ENCODE measurements at regions not wholly inside any gene's neighbourhood (a gene's known extent, or its start where the extent isn't known, plus 50 kb on each side); places are given as distances from the start of the nearest gene placed in this dataset.

DNA sequence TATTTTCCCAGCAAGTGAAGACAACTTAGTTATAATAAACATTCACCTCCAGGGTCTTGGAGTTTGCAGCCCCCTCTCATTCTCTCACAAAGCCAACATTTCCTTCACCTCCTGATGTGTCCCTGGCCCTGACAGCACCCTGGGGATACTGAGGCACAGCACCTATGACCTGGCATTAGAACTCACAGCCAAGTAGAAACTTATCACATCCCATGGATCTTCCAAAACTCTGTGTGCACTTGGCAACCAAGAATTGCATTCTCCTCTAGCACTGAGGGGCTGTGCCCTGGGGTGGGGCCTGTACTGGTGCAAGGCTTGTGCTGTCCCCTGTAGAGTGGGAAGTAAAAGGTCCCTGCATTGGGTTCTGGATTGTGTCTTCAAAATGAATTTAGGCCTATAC is 116.7 kb upstream of the IGLL5 start:
- Histone ChIP-seq H3K27ac (no peak overlapping the region), H3K4me3 (no peak overlapping the region), H3F3A (ENCODE audit: insufficient read depth, low read depth) (no peaks in the 10 kb centered on the region), H3K36me3 (ENCODE audit: low read depth) (no peaks in the 10 kb centered on the region), H3K9me2 (ENCODE audit: insufficient read depth) (no peaks in the 10 kb centered on the region), H4K20me1 (ENCODE audit: insufficient read depth) (no peaks in the 10 kb centered on the region), H3K79me2 (ENCODE audit: low read depth) (no peaks in the 10 kb centered on the region), H3K9me3 (ENCODE audit: insufficient read depth, low read depth) (no peaks in the 10 kb centered on the region), H2AFZ (no peak overlapping the region), H3K27me3 (ENCODE audit: insufficient read depth, low read depth) (peaks cover 46% of the 10 kb centered on the region), H3K4me1 (replicated peaks; ENCODE audit: insufficient read depth) (no peaks in the 10 kb centered on the region), H3K4me2 (no peak overlapping the region)
- no peak for DNase-seq
- intact Hi-C loops (cut with micrococcal nuclease; ENCODE audit: unreplicated experiment): no loop called here
- CTCF ChIA-PET: no interaction called here
- POLR2A ChIA-PET (ENCODE audit: unreplicated experiment): no interaction called here
- no TSS peak for BruUV-seq (replicated peaks)
- TF ChIP-seq, protein P1, sequence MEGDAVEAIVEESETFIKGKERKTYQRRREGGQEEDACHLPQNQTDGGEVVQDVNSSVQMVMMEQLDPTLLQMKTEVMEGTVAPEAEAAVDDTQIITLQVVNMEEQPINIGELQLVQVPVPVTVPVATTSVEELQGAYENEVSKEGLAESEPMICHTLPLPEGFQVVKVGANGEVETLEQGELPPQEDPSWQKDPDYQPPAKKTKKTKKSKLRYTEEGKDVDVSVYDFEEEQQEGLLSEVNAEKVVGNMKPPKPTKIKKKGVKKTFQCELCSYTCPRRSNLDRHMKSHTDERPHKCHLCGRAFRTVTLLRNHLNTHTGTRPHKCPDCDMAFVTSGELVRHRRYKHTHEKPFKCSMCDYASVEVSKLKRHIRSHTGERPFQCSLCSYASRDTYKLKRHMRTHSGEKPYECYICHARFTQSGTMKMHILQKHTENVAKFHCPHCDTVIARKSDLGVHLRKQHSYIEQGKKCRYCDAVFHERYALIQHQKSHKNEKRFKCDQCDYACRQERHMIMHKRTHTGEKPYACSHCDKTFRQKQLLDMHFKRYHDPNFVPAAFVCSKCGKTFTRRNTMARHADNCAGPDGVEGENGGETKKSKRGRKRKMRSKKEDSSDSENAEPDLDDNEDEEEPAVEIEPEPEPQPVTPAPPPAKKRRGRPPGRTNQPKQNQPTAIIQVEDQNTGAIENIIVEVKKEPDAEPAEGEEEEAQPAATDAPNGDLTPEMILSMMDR (conservative IDR thresholded peaks at IDR 0.05): no peak
- no peak for TF ChIP-seq EZH2 (IDR thresholded peaks at IDR 0.05; ENCODE audit: low read depth)

DNA sequence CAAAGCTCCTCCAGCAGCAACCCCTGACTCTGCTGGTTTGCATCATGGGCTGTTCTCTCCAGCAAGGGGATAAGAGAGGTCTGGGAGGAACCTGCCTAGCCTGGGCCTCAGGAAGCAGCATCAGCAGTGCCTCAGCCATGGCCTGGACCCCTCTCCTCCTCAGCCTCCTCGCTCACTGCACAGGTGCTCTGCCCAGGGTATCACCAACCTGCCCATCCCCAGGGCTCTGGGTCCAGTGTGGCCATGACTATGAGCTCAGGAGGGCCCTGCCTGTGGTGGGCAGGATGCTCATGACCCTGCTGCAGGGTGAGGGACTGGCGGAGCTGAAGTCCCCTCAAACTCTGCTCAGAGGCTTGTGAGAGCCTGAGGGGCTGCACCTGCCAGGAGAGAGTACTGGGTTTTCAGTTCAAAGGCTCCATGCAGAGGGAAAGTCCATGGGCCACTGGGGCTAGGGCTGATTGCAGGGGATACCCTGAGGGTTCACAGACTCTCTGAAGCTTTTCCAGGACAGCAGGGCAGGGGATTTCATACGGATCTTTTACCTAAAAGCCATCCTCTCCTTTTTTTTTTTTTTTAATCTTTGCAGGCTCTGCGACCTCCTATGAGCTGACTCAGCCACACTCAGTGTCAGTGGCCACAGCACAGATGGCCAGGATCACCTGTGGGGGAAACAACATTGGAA is 115.8 kb upstream of the IGLL5 start:
- H3K4me2 ChIP-seq: no peak overlapping the region
- no peak overlapping the region for H3K27ac ChIP-seq
- no peaks in the 10 kb centered on the region for H3K36me3 ChIP-seq (ENCODE audit: low read depth)
- H3K79me2 ChIP-seq (ENCODE audit: low read depth): no peaks in the 10 kb centered on the region
- no peaks in the 10 kb centered on the region for H4K20me1 ChIP-seq (ENCODE audit: insufficient read depth)
- TF ChIP-seq EZH2 (IDR thresholded peaks at IDR 0.05; ENCODE audit: low read depth): no peak
- TF ChIP-seq, protein P1 (conservative IDR thresholded peaks at IDR 0.05): no peak
- no peak overlapping the region for H3K4me3 ChIP-seq
- no TSS peak for BruUV-seq (replicated peaks)
- POLR2A ChIA-PET (ENCODE audit: unreplicated experiment): no interaction called here
- no peak overlapping the region for H2AFZ ChIP-seq
- no peaks in the 10 kb centered on the region for H3K4me1 ChIP-seq (replicated peaks; ENCODE audit: insufficient read depth)
- intact Hi-C loops (cut with micrococcal nuclease; ENCODE audit: unreplicated experiment): no loop called here
- no peak for DNase-seq
- CTCF ChIA-PET: no interaction called here
- H3K9me2 ChIP-seq (ENCODE audit: insufficient read depth): no peaks in the 10 kb centered on the region
- no peaks in the 10 kb centered on the region for H3F3A ChIP-seq (ENCODE audit: insufficient read depth, low read depth)
- no peaks in the 10 kb centered on the region for H3K9me3 ChIP-seq (ENCODE audit: insufficient read depth, low read depth)
- H3K27me3 ChIP-seq (ENCODE audit: insufficient read depth, low read depth): peaks cover 51% of the 10 kb centered on the region

DNA sequence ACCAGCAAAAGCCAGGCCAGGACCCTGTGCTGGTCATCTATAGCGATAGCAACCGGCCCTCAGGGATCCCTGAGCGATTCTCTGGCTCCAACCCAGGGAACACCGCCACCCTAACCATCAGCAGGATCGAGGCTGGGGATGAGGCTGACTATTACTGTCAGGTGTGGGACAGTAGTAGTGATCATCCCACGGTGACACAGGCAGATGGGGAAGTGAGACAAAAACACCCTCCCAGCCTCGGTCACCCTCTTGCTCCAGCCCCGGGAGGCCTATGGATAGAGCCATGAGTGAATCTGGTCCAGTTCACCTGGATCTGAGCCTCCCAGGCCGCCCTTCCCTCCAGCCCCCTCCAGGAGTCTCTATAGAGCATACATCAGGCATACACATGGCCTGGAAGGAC is 115.2 kb upstream of the IGLL5 start:
- POLR2A ChIA-PET (ENCODE audit: unreplicated experiment): no interaction called here
- Histone ChIP-seq H2AFZ (no peak overlapping the region), H3K9me3 (ENCODE audit: insufficient read depth, low read depth) (no peaks in the 10 kb centered on the region), H3K27ac (no peak overlapping the region), H3K4me2 (no peak overlapping the region), H4K20me1 (ENCODE audit: insufficient read depth) (no peaks in the 10 kb centered on the region), H3K4me1 (replicated peaks; ENCODE audit: insufficient read depth) (no peaks in the 10 kb centered on the region), H3K36me3 (ENCODE audit: low read depth) (no peaks in the 10 kb centered on the region), H3K27me3 (ENCODE audit: insufficient read depth, low read depth) (peaks cover 51% of the 10 kb centered on the region), H3F3A (ENCODE audit: insufficient read depth, low read depth) (no peaks in the 10 kb centered on the region), H3K79me2 (ENCODE audit: low read depth) (no peaks in the 10 kb centered on the region), H3K9me2 (ENCODE audit: insufficient read depth) (no peaks in the 10 kb centered on the region), H3K4me3 (no peak overlapping the region)
- CTCF ChIA-PET: no interaction called here
- DNase-seq: no peak
- intact Hi-C loops (cut with micrococcal nuclease; ENCODE audit: unreplicated experiment): no loop called here
- BruUV-seq (replicated peaks): no TSS peak
- TF ChIP-seq, protein P1 (conservative IDR thresholded peaks at IDR 0.05): no peak
- TF ChIP-seq EZH2 (IDR thresholded peaks at IDR 0.05; ENCODE audit: low read depth): no peak

Data from PC-9 (cell line).